ELR (cell line): ENCODE measurements at regions not wholly inside any gene's neighbourhood (a gene's known extent, or its start where the extent isn't known, plus 50 kb on each side); places are given as distances from the start of the nearest gene placed in this dataset.
"Not testable (repeated sequence)": the region's sequence is repeated elsewhere in the genome, so short reads cannot be mapped to it uniquely, and the experiment has no call there.

Experiments used
- DNase-seq: peaks from one replicate; pipeline ENCODE4 v3.0.0-alpha.2; 2015; ENCODE audit warnings: low read depth

DNA sequence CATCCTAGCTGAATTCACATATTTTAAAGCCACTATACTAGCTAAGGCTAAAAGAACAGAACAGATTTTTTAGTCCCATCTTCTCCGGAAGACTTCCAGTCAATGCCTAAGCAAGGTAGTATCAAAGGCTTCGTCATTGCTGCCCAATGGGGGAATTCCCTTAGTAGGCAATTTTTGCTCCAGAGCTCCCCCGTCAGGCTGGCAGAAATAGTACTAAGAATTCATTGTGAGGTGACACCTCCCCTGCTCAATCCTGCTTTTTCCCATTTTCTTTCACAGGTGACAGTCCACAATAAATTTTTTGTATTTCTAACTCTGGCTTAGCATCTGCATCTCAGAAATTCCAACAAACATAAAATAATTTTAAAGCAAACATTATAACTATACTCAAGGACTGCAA lies 52.8 kb upstream of the SRSF6 start:
- peak; percentile 56 for DNase-seq

DNA sequence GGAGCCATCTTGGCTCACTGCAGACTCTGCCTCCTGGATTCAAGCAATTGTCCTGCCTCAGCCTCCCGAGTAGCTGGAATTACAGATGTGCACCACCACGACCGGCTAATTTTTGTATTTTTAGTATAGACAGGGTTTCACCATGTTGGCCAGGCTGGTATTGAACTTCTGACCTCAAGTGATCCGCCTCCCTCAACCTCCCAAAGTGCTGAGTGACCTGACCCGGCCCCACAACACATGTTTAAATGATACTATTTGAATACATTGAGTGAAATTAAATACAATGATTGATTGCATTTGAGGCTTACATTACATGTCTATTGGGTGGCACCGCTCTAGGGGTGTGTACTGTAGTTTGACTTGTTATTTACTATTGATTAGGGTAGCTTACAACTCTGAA lies 56.8 kb upstream of the SRSF6 start:
- not testable (repeated sequence) for DNase-seq

DNA sequence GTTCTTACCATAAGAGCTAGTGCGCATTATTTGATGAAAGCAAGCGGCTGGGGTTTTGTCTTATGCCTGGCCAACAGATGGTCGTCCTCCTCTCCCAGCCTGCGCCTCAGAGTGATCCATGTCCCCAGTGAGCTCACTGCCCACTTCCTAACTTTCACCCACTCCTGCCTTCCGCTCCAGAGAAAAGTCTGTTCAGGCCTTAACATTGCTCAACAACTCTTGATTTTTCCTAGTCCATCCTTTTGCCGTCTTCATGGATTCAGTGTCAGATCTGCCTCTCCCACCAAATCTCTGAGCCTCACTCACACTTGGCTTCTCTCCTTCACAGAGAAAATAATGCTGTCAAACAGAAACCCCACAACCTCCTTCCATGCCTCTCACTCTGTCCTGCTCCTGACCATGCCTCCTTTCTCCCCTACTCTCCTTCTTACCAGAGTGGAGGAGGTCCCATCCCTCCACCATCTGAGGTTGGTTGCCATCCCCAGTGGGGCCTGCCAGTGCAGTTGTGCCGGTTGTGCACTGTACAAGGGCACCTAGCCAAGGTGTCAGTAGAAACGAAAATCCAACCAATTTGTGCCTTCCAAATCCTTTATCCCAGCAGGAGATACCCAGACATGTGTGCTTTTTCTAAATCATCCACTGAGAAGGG lies 58.9 kb upstream of the SRSF6 start:
- no peak for DNase-seq

DNA sequence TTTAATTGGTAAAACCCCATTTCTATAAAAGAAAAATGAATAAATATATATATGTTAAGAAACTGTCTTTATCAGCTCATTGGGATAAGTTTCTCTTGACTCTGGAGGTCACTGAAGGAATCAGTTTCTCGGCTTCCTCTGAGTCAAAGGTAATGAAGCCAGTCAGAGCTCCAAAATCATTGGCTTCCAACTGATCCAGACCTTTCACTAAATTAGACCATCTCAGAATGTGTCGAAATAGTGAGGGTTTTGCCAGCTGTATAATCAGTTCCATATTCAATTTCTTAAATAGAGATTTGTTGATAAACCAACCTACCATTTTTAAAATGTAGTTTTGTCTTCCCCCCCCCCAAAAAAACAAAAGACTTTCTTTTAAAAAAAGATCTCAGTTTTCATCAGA lies 60.5 kb upstream of the SRSF6 start:
- DNase-seq, result no peak

DNA sequence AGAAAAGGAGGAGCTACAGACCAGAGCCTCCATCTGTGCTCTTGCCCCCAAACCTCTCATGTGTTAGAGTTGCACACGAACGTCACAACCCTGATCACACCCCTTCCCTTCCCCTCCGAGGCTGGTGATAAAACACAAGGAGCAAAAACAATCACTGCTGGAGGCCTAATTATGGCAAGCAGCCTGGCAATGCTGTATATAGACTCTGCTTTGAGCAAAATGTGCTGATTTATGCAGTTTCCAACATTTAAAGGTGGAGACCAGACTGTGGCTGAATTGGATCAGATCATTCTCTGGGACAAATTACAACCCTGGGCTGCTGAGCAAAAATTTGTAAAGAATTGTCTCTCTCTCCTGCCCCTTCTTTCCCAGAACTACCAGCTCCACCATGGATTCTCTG lies 64.6 kb upstream of the SRSF6 start:
- DNase-seq, result no peak

DNA sequence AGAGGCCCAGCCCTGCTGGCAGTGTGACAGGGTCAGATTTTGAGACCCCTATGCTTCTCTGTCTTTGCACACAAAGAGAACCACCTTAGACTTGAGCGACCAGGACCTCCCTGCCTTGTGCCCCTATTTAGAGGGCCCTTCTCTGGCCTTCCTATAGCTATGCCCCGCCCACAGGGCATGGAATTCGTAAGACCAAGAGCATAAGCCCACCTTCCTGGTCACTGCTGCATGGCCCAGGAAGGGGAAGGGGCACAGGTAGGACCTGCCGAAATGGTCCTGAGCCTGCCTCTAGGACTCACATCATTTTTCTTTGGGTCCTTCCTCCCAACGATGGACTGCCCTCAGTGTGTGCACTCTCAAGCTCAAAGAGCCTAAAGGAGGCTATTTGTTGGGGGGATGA lies 65.1 kb upstream of the SRSF6 start:
- DNase-seq, result no peak

DNA sequence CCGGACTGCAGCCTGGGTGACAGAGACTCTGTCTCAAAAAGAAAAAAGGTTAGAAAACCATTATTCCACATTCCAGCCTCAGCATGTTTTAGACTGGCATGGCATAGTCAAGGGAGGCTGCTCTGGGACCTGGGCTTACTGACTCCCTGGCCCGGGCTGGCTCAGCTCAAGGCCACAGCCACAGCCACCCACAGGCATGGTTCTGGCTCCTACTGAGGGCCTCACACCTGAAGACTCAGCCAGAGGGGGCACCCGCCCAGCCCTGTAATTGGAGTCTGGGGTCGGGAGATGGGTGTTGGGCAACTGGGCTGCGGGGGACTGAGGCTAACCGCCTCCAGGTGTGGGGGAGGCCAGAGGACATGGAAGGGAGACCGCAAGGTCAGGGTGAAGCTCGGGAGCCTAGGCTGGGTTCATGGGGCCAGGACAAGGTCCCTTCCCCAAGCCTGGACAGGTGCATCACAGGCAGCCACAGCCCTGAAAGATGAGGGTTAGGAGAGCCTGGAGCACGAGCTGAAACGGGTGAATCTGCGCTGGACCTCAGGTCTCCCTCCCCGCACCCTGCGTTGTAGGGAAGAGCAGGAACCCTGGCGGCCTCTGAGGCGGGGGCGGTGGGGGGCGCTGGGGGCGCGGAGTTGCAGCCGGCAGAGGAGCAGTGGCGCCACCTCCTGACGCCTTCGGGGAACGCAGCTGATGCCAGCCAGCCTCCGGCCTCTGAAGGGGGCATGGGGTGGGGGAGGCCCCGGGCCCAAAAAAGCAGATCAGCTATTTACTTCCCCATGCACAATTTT lies 67.7 kb upstream of the SRSF6 start:
- no peak for DNase-seq

DNA sequence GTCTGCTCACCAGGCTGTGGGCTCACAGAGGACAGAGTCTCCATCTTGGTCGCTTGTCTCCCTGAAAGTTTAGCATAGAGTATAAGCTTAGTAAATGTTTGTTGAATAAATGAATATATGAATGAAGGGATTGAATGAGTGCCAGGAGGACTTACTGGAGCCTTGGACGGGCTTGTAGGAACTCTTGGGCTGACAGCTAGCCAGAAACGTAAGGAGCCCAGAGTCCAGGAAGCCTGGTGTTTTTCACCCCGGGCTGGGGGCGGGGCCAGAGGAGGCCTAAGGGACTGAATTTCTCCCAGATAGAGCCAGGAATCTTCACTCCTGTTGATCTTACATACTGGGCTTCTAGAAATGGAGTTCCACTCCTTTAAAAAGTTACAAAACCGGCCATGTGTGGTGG lies 68.5 kb upstream of the SRSF6 start:
- no peak for DNase-seq

DNA sequence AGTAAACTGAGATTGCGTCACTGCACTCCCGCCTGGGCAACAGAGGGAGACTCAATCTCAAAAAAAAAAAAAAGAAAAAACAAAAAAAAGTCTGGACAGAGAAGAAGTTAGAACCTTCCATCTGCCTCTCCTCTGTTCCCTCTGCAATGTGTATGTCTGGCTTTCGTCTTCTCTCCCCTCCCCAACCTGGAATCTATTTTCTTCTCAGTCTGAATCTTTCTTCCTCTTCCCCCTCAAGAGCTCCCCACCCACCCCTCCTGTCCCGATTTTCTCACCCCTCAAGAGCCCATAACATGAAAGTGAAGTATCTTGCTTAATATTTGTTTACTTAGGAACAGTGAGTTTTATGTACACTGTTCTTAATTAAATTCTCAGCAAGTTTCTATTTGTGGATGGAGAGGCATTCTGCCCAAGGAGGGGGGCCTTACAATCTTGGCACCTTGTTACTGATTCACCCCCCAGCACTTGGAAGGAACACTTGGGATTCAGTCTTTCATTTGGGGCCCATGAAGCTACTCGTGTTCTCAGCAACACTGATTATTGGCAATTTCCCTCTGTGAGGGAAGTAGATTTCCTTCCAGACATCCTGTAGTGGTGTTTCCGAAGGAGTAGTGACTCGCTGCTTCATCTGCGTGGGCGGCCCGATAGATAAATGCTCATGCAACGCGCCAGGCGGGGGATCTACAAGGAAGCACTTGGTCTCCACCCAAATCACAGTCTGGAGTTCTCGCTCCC lies 69.3 kb upstream of the SRSF6 start:
- DNase-seq, result peak; percentile 36

DNA sequence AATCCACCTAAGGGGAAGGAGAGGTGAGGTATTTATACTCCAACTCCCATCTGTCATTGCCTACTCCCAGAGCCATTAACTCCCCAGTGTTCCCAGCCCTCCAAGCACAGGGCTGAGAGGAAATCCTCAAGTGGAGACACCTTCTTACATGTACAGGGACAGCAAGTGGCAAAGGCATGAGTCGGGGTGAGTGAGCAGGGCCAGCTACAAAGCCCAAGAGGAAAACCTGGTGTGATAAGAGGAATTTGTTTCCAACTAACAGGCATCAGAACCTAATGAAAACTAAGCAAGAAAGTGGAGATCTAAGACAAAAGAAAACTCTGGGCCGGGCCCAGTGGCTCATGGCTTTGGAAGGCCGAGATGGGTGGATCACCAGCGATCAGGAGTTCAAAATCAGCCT lies 70.0 kb upstream of the SRSF6 start:
- no peak for DNase-seq

DNA sequence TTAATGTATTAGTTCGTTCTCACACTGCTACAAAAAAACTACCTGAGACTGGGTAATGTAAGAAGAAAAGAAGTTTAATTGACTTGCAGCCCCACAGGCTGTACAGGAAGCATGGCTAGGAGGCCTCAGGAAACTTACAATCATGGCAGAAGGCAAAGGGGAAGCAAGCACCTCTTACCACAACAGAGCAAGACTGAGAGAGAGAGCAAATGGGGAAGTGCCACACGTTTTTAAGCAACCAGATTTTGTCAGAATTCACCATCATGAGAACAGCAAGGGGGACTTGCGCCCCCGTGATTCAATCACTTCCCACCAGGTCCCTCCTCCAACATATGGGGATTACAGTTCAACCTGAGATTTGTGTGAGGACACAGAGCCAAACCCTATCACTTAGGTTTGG lies 70.8 kb upstream of the SRSF6 start:
- no peak for DNase-seq

DNA sequence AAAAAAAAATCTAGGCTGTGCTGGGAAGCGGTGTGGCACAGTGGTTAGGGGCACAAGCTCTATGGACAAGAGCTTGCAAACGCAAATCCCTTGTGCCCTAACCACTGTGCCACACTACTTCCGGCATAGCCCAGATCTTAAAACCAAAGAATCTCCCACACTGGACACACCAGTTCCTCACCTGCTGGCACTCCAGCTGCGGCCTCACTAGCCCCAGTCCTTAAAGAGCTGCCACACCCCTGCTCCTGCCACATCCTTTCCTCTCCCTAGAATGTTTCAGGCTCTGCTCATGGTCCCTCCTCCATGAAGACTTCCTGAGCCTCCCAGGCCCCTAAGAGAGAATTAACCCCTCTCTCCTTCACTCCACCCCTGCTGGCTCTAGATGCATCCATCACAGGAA lies 71.8 kb upstream of the SRSF6 start:
- no peak for DNase-seq

DNA sequence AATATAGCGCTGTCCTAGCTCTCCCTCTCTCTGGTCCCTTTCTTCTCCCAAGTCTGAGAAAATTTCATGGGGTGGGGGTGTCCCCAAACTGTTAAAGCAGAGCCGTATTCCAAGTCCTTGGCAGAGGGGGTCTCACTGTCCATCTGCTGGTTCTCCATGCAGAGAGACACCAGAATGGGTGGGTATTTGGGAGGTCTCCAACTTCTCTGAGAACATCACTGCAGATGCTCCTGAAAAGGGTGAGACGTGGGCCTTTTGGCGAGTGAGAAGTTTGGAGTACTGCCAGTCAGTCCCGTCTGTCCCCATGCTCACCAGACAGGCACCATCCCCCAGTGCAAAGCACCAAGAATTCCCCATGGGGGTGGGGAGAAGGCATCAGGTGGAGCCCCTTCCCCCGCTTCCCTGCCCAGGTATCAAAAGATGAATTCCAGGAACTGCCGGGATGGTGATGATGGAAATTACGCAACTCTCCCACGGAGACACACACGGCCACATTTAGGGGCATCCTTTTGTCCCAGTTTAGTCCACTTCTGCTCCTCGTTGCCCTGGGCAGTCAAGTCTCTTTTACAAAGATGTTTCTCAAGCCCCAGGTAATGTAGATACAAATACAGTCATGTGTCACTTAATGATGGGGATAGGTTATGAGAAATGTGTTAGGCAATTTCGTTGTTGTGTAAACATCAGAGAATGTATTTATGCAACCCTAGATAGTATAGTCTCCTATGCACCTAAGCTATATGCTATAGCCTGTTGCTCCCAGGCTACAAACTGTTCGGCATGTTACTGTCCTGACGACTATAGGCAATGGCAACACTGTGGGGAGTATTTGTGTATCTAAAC lies 73.4 kb upstream of the SRSF6 start:
- DNase-seq, result no peak

DNA sequence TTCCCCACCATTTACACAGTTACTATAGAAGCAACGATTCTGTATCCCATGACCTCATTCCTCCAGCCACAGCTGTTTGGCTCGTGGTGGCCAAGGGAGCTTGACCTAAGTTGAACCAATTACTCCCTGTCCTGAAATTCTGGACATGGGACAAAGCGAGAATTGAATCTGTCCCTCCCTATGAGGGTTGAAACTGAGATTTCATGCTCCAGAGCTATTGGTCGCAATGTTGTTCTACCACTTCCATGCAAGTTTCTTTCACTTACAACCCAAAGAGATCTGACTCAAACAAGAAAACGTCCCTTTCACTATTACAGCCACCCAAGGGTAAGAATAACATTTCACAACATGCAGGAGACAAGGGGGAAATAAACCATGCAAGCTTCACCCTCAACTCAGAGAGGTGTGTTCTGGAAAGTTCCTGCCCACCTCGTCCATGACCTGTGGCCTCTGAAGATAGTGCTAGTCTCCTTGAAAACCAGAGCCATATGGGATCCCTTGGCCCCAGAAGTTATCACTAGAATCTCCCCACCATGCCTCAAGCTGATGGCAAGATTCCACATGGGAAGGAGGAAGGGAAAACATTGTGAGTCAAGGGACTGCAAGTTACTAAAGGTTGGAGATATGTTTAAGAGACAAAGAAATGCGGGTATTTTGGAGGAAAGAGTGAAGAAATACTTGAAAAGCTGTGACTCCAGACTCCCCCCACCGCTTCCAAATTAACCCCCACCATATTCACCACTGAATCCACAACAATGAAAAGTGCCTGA lies 74.5 kb upstream of the SRSF6 start:
- DNase-seq, result no peak

DNA sequence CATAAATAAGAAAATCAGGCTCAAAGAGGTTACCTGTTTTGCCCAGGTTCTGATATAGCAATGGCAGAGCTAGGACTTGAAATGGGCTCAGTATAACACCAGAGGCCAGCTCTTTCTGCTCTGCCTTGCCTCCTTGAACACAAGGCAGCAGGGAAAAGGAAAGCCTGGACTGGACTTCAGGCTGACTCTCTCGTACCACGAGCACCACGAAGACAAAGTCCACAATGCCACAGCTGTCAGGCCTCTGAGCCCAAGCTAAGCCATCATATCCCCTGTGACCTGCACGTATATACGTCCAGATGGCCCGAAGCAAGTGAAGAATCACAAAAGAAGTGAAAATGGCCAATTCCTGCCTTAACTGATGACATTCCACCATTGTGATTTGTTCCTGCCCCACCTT lies 75.6 kb upstream of the SRSF6 start:
- not testable (repeated sequence) for DNase-seq

DNA sequence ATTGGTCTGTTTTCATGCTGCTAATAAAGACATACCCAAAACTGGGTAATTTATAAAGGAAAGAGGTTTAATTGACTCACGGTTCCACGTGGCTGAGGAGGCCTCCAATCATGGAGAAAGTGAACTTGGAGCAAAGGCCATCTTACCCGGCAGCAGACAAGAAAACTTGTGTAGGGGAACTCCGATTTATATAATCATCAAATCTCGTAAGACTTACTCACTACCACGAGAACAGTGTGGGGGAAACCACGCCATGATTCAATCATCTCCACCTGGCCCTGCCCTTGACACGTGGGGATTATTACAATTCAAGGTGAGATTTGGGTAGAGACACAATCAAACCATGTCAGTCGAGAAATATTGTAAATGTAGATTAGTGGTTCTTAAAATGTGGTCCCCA lies 76.2 kb upstream of the SRSF6 start:
- not testable (repeated sequence) for DNase-seq

DNA sequence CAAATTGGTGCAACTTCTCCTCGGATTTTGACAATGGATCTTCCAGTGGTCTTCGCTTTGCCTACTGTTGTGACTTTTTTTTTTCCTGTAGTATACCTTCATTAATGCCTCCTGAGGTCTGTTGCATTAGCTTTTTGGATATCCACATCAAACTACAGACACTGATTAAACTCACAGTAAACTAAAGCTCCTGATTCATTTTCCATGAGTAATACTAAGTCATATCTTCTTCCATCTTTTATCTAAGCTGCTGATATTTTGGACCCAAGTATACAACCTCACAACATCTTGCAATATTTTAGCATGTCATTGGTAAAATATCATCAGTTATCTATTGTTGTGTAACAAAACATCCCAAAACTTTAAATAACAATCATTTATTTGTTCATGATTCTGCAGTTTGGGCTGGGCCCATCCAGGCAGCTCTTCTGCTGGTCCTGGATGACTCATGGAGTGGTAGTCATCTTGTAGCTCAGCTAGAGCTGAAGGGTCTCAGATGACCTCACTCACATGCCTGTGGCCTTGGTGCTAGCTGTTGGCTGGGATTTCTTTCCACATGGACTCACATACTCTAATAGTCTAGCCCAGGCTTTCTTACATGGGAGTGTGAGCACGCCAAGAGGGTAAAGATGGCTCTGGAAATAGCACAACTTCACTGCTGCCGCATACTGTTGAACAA lies 78.3 kb upstream of the SRSF6 start:
- peak; percentile 94 for DNase-seq

DNA sequence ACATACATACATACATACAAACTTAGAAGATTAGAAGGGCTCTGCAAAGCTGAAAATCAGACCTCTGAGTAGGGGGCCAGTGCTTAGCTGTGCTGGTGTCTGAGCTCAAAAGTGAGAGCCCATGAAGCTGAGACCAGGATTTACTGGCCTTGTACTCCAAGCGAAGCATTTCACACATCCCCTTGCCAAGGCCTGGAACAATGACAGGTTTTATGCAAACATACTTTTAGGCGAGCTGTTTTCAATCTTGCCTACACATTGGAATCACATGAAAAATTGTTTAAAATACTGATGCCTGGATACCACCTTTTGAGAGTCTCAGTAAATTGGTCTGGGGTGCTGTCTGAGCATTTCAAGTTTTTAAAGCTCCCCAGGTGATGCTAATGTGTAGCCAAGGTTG lies 80.9 kb upstream of the SRSF6 start:
- DNase-seq, result no peak

DNA sequence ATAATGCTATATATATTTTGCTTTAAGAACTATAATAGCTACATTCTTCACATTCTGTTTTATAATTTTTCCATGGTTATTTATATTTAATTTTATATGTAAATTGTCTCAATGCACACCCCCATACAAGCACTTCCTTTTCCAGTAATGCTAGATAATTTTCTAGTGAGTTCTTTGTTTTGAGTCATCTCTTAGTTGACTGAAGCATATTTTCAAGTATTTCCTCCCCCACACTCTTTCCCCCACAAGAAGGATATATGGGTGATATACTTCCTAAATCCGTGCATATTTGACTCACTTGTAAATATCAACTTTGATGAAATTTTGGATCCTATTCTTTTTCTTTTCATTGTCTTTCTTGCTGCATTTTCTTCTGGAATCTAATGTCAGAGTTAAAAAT lies 82.1 kb upstream of the SRSF6 start:
- DNase-seq, result peak; percentile 30

DNA sequence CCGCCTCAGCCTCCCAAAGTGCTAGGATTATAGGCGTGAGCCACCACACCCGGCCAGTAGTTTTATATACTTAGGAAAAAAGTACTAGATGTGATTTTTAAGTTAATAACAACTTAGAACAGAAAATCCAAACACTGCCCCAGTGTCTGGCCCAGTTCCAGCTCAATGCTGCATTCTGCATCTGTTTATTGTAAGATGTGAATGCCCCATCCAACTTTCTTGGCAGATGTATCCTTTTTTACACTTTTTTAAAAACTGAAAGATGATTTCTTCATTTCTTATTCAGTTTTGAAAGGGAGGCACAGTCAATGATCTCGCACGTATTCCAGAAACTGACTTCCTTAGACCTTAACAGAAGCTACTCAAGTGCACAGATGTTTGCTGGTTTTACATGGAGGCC lies 85.6 kb upstream of the SRSF6 start:
- DNase-seq, result no peak

DNA sequence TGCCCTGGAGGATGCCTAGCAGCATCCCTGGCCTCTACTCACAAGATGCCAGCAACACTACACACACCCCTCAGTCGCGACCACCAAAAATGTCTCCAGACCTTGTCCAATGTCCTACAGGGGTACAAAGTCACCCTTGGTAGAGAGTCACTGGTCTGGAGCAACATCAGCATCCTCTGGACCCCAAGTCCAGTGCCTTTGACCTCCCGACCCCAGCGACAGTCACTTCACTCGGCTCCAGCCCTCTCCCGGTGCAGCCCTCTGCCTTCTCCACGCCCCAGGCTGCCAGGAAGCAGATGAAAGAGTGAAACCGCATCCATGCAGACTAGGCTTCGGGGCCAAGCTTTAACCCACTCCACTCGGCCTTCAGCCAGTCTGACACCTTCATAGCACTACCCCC lies 92.0 kb upstream of the SRSF6 start:
- no peak for DNase-seq
